ENCODE measurements at regions not wholly inside any gene's neighbourhood (a gene's known extent, or its start where the extent isn't known, plus 50 kb on each side); places are given as distances from the start of the nearest gene placed in this dataset.
"Not testable (repeated sequence)": the region's sequence is repeated elsewhere in the genome, so short reads cannot be mapped to it uniquely, and the experiment has no call there.

- DNase-seq: no peak
Observed at GRCh38 chr15:62849316-62850106, 193.0 kb upstream of the TPM1 start.

- no peak for DNase-seq
Observed at GRCh38 chr15:62850318-62850717, 192.2 kb upstream of the TPM1 start.

DNA sequence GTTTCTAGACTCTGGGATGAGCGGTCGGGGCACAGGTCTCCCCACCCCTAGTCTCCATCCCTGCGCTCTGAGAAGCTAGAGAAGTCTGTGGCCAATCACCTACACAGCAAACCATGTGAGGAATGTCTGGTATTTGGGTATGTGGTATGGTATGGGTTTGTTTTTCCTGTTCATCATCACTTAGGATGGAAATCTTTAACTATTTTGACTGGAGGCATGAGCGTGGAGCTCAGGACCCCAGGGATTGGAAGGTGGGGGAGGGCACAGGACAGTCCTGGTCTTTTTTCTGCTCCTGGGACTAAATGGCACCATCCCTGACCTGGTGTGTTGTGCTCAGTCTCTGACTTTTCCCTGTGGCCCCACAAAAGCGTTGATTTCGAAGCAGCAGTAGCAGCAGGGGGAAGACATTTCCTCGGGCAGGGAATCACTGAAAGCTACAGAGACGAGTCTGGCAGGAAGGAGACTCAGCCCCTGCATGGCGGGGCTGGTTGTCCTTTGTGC lies 191.7 kb upstream of the TPM1 start:
- DNase-seq: no peak

GRCh38 chr15:62853114-62853840 lies 189.3 kb upstream of the TPM1 start:
- no peak for DNase-seq

GRCh38 chr15:62853841-62854225 lies 188.7 kb upstream of the TPM1 start:
- no peak for DNase-seq

DNA sequence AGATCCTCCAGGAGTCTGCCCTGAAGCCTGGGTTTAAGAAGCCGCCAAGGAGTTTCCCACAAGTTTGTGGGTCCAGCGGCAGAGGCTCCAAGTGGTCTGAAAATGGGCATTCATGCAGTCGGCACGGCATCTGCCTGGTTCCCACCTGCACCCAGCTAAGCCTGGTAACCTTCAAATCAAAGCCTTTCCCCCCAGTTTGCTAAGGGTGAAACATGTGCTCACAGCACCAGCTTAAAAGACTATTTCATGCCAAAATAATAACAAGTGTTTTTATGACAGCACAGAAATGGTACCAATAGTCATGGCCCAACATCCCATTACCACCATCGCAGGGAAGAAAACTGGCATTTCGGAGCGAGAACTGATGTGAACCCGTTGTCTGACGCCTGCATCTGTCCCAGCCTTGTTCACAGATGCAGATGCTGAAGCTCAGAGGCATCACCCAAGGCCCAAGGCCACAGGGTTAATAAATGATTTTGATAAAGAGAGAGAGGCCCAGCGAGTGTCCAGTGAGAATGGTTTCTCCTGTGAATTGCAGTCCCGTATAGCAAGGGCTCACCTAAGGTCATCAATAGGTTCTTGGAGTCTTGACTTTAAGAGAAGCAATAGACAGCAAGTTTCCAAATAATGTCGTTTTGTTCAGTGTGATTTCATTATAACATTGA lies 188.0 kb upstream of the TPM1 start:
- no peak for DNase-seq

DNA sequence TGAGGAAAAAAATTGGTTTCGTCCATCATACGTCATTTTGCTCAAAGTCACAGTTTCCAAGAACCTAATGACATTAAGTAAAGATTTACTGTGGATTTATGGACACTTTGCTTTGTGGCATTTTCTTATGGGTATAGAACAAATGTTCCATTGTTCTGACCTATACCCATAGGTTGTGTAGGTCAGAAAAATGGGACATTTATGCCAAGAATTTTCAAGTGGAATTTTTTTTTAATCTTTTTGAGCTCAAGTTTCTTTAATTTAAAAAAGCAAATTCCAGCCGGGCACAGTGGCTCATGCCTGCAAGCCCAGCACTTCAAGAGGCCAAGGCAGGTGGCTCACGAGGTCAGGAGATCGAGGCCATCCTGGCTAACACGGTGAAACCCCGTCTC lies 187.5 kb upstream of the TPM1 start:
- no peak for DNase-seq

DNA sequence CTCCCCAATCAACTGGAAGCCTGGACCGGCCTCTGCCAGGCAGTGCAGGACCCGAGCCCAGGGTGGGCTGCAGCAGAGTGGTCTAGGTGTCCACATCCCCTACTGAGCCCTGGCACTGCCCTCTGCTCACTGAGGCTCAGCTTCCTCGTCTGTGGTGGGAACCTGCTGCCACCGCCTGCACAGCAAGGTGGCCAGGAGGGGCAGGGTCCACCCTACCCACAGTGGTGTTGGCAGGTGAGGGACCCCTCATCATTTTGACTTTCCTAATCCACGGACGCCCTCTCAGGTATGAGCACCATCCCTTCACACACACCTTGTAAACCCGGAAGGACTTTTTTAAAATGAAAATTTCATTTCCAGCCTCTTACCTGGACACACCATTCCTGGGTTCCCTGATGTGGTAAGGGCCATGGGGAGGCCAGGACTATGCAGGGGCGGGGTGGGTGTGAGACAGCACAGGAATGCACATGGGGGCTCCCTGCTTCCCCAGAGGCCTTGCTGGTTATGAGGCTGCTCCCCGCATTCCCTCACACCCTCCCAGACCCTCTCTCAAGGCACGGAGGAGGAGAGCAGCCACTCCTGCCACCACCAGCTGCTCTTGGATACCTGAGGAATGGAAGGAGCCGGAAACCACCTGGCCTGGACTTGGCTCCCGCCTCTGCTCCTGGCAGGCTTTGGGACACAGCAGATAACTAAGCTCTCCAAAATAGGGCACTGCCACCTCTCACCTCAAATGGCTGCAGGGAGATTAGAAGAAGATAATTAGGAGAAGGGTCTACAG lies 185.9 kb upstream of the TPM1 start:
- no peak for DNase-seq

DNA sequence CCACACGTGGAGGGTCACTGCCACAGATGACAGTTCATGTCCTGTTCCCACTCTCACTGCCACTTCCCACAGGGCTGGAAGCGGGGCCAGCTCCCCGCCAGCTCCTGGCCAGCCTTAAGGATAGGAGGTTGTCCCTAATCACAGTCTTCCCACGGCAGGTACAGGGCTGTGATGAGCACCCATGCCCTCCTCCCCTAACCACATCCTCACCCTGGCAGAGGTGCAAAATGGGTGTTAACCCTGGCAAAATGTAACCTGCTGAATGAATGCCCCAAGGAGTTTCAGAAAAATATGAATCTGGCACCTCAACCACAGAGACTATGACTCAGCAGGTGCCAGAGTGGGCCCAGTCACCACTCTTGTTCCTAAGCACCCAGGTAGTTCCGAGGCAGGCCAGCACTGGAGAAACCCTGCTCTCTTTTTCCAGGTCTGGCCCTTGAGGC lies 185.1 kb upstream of the TPM1 start:
- DNase-seq: no peak

GRCh38 chr15:62858343-62858742 lies 184.2 kb upstream of the TPM1 start:
- DNase-seq: no peak

DNA sequence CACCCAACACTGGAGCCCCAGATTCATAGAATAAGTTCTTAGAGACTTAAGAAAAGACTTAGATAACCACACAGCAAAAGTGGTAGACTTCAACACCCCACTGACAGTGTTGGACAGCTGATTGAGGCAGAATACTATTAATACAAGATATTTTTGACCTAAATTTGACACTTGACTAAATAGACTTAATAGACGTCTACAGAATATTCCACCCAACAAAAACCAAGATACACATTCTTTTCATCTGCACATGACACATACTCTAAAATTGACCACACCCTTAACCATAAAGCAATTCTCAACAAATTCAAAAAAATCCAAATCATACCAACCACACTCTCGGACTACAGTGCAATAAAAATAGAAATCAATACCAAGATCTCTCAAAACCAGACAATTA lies 179.8 kb upstream of the TPM1 start:
- no peak for DNase-seq

GRCh38 chr15:62866366-62866765 lies 176.2 kb upstream of the TPM1 start:
- DNase-seq: no peak

DNA sequence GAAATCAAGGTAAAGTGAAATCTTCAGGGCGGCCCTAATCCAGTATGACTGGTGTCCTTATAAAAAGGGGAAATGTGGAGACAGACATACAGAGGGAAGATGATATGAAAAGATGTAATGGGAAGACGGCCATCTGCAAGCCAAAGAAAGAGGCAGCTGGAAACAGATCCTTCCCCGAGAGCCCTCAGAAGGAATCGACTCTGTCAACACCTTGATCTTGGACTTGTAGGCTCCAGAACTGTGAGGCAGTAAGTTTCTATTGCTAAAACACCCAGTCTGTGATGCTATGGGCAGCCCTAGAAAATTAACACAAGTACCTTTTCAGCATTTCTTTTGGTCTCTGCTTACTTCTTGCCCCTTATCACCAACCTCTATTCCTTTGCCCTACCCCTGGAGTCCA lies 174.7 kb upstream of the TPM1 start:
- no peak for DNase-seq

- DNase-seq: no peak
Observed at GRCh38 chr15:62868507-62868906, 174.0 kb upstream of the TPM1 start.

GRCh38 chr15:62869116-62869515 lies 173.4 kb upstream of the TPM1 start:
- no peak for DNase-seq

- DNase-seq: no peak
Observed at GRCh38 chr15:62870216-62870615, 172.3 kb upstream of the TPM1 start.

DNA sequence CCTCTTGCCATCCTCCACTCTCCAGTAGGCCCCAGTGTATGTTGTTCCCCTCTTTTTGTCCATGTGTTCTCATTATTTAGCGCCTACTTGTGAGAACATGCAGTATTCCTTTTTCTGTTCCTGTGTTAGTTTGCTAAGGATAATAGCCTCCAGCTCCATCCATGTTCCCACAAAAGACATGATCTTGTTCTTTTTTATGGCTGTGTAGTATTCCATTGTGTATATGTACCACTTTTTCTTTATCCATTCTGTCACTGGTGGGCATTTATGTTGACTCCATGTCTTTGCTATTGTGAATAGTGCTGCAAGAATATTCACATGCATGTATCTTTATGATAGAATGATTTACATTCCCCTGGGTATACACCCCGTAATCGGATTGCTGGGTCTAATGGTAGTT lies 171.8 kb upstream of the TPM1 start:
- DNase-seq: not testable (repeated sequence)

DNA sequence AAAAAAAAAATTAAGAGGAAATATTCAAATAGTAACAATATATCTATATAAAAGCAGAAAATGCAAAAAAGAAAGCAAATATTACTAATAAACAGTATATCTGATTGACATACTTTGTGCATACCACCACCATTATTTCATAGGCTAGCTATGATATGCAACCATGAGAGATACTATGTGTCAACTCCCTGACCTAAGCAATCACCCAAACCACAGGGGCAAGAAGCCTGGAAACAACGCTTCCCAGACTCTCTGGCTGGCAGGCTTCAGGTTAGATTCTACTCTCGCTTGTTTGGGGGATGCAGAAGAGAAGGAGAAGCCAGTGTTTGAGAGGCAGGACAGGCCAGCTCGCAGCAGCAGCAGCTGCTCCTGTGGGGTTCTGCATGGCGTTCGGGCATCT lies 169.3 kb upstream of the TPM1 start:
- DNase-seq: no peak

GRCh38 chr15:62874064-62874463 lies 168.5 kb upstream of the TPM1 start:
- no peak for DNase-seq

DNA sequence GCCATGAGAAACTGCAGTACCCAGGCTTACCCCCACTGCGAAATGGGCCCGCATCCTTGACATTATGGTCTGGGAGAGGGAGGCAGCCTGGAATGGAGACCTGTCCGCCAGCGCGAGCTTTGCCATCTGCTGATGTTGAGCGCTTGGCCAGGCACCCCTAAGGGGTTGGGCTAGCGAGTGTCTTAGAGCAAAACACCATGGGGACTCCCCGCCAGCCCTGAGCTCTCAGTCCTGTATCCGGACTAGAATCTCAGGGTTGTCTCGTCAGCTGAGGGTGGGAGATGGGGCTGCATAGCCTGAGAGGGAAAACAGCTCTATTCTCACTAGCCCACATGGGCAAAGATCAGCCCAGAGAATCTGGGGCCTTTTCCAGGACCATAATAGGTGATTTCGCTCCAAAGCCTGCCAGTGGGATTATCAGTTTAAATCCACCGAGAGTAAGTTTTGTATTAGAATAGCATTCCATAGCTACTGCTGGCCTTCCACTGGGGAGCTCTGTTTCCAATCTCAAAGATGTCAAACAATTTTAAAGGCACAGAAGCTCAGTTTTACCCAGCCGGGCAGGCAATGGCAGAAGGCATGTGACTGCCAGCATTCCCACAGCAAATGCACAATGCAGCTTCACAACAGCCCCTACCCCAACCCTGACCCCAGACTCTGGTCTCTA lies 167.5 kb upstream of the TPM1 start:
- DNase-seq: no peak

DNA sequence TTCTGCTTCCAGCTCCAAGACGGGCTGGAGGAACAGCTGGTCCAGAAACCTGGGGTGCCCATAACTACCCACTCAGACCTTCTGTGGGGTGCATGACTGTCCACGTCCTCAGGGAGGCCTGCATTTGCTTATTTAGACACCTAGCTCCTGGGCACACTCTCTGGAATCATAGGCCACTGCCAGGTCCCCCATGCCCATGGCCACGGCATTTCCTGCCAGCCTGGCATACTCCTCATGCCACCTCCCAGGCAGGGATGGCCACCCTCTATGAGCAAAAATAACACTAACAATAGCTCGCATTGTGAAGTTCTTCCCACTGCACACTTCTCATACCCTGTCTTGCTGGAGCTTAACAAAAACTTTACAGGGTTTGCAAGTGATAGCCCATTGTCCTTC lies 166.9 kb upstream of the TPM1 start:
- DNase-seq: no peak

- DNase-seq: no peak
Observed at GRCh38 chr15:62877276-62877857, 165.2 kb upstream of the TPM1 start.
